ENCODE measurements at regions not wholly inside any gene's neighbourhood (a gene's known extent, or its start where the extent isn't known, plus 50 kb on each side); places are given as distances from the start of the nearest gene placed in this dataset.

GRCh38 chr4:187598196-187598595 lies 397.4 kb upstream of the ZFP42 start:
- Histone ChIP-seq H3K36me3 (no peaks in the 10 kb centered on the region), H3K27me3 (no peaks in the 10 kb centered on the region), H3K4me3 (no peak overlapping the region), H3K9me3 (ENCODE audit: low read depth) (no peaks in the 10 kb centered on the region), H3K4me1 (ENCODE audit: low read depth) (no peaks in the 10 kb centered on the region), H3K27ac (no peak overlapping the region)
- no peak for TF ChIP-seq CTCF (IDR thresholded peaks at IDR 0.05; ENCODE audit: low read depth, low read length)
- no peak for DNase-seq (ENCODE audit: low read depth in 1 of 2, low spot score in 1 of 2)

- Histone ChIP-seq H3K27me3 (no peaks in the 10 kb centered on the region), H3K4me1 (ENCODE audit: low read depth) (no peaks in the 10 kb centered on the region), H3K9me3 (ENCODE audit: low read depth) (no peaks in the 10 kb centered on the region), H3K27ac (no peak overlapping the region), H3K4me3 (no peak overlapping the region), H3K36me3 (no peaks in the 10 kb centered on the region)
- no peak for TF ChIP-seq CTCF (IDR thresholded peaks at IDR 0.05; ENCODE audit: low read depth, low read length)
- peak in 1 of 2 donors; percentile 64 for DNase-seq (ENCODE audit: low read depth in 1 of 2, low spot score in 1 of 2)
These were observed 393.1 kb upstream of the ZFP42 start for GRCh38 chr4:187602339-187603092.

- Histone ChIP-seq H3K4me1 (ENCODE audit: low read depth) (no peaks in the 10 kb centered on the region), H3K4me3 (no peak overlapping the region), H3K27ac (no peak overlapping the region), H3K9me3 (ENCODE audit: low read depth) (no peaks in the 10 kb centered on the region), H3K27me3 (no peaks in the 10 kb centered on the region), H3K36me3 (no peaks in the 10 kb centered on the region)
- no peak for TF ChIP-seq CTCF (IDR thresholded peaks at IDR 0.05; ENCODE audit: low read depth, low read length)
- DNase-seq (ENCODE audit: low read depth in 1 of 2, low spot score in 1 of 2) = peak in 1 of 2 donors; percentile 47
These were observed 392.2 kb upstream of the ZFP42 start for GRCh38 chr4:187603093-187604025.

GRCh38 chr4:187604984-187605383 lies 390.6 kb upstream of the ZFP42 start:
- Histone ChIP-seq H3K27me3 (no peaks in the 10 kb centered on the region), H3K4me3 (no peak overlapping the region), H3K36me3 (no peaks in the 10 kb centered on the region), H3K27ac (no peak overlapping the region), H3K4me1 (ENCODE audit: low read depth) (no peaks in the 10 kb centered on the region), H3K9me3 (ENCODE audit: low read depth) (no peaks in the 10 kb centered on the region)
- TF ChIP-seq CTCF (IDR thresholded peaks at IDR 0.05; ENCODE audit: low read depth, low read length) = no peak
- DNase-seq (ENCODE audit: low read depth in 1 of 2, low spot score in 1 of 2) = no peak

- H3K9me3 ChIP-seq (ENCODE audit: low read depth) = no peaks in the 10 kb centered on the region
- TF ChIP-seq CTCF (IDR thresholded peaks at IDR 0.05; ENCODE audit: low read depth, low read length) = peak; percentile 76
- no peak overlapping the region for H3K27ac ChIP-seq
- no peaks in the 10 kb centered on the region for H3K36me3 ChIP-seq
- peak; percentile 70 to 72 for DNase-seq (ENCODE audit: low read depth in 1 of 2, low spot score in 1 of 2)
- H3K4me1 ChIP-seq (ENCODE audit: low read depth) = no peaks in the 10 kb centered on the region
- H3K27me3 ChIP-seq = no peaks in the 10 kb centered on the region
- H3K4me3 ChIP-seq = no peak overlapping the region
These were observed 389.0 kb upstream of the ZFP42 start for GRCh38 chr4:187606581-187606980.
